ENCODE measurements at regions not wholly inside any gene's neighbourhood (a gene's known extent, or its start where the extent isn't known, plus 50 kb on each side); places are given as distances from the start of the nearest gene placed in this dataset.
"Not testable (repeated sequence)": the region's sequence is repeated elsewhere in the genome, so short reads cannot be mapped to it uniquely, and the experiment has no call there.

DNA sequence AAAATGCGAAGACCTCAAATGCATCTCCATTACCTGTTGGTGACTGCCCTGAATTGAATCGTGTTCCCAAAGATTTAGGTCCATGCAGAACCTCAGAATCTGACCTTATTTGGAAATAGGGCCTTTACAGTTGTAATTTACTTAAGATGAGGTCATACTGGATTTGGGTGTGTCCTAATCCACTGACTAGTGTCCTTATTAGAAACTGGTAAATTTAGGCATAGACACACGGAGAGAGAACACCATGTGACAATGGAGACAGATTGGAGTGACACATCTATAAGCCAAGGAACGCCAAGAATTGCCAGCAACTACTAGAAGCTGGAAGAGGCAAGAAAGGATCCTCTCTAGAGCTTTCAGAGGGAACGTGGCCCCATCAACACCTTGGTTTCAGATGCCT, 203.1 kb downstream of the SMAD2 start:
- DNase-seq = no peak

GRCh38 chr18:47726550-47726949, 203.9 kb downstream of the SMAD2 start:
- no peak for DNase-seq

- DNase-seq = no peak
Measured at GRCh38 chr18:47725656-47726055, 204.8 kb downstream of the SMAD2 start.

- DNase-seq = no peak
Measured at GRCh38 chr18:47724186-47724975, 206.1 kb downstream of the SMAD2 start.

DNA sequence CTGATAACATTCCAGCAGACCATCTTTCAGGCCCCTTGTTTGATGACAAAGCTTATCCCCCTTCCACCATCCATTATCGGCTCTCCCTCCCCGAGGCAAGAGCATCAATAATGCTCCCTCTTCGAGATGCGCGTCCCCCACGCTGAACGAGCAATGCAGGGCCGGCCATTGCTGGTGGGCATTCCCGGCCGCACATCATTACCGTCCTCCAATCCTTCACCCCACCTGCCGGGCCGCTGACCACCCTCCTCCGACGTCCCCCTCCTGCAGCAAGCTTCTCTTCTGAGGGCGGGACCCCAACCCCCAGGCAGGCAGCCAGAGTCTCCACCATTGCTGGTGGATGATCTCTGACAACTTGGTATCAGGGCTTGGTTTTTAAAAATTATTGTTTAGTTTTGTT, 208.6 kb downstream of the SMAD2 start:
- no peak for DNase-seq

GRCh38 chr18:47720741-47721140, 209.7 kb downstream of the SMAD2 start:
- DNase-seq = no peak

DNA sequence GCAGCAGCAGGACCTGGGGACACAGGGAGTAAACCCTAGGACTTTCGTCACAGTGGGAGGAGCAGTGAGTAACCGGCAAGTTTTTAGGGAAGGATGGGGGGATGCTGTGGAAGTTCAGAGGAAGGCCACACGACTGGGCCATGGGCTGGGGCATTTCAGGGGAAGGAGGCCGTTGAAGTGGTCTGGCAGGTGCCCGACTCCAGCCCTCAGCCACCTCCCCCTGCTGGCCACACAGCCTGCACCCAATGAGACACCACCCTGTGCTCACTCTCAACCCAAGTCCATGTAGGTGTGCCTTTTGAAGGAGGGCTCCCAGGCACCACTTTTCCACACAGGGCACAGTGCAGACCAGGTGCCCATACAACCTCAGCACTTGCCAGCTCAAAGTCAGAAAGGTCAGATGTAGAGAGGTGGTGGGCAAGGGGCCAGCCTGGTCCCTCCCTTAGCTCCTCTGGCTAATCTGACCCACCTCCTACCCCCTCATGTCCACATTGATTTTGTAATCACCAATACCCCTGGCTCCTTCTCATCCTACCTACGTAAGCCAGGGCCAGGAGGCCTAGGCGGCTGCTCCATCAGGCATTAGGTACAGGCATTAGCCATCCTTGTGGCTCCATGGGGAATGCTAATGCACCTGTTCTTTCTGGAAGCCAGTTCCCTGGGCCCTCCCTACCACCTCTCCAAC, 211.2 kb downstream of the SMAD2 start:
- no peak for DNase-seq

- no peak for DNase-seq
Measured at GRCh38 chr18:47718646-47719045, 211.8 kb downstream of the SMAD2 start.

GRCh38 chr18:47717257-47717656, 213.2 kb downstream of the SMAD2 start:
- no peak for DNase-seq

DNA sequence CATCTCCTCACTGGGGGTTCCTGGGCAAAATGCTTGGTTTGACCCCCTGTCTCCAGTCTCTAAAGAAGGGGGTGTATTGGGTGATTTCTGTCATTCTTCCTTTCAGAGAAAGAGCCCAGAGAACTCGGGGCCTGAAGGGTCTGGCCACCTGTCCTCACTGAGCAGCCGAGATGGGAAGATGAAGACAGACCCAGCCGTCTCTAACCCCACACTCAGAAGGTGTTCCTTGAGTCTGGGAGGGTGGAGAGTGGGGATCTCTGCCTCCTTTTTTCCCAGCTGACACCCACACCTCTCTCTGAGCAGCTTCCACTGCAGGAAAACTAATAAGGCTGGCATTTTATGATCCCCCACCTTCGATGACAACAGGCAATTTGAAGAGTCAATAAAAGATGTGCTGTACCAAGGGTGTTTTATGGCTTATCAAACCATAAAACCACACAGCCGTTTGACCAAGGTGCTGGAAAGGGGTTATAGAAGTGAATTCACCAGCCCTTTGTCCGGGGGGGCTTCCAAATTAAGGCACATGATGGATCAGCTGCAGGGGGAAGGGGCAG, 213.8 kb downstream of the SMAD2 start:
- DNase-seq = no peak

GRCh38 chr18:47710451-47710850, 220.0 kb downstream of the SMAD2 start:
- DNase-seq = no peak

DNA sequence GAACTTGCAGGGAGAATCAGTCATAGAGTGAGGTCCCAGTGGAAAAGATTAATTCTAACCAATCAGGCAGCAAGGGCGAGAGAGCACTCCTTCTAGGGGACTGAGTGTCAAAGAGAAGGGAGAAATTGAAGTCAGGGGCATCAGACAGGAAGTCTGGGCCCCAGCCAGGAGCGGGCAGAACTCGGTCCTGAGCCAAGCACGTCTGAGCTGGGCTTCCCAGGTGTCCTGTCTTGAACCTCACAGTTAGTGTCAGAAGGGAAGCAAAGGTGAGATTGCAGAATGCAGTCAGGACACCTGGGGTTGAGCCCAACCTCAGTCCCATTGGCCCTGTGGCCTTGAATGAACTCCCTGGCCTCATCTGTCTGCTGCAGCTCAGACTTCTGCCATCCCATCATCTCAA, 220.9 kb downstream of the SMAD2 start:
- no peak for DNase-seq

- DNase-seq = no peak
Measured at GRCh38 chr18:47708206-47708605, 222.3 kb downstream of the SMAD2 start.

DNA sequence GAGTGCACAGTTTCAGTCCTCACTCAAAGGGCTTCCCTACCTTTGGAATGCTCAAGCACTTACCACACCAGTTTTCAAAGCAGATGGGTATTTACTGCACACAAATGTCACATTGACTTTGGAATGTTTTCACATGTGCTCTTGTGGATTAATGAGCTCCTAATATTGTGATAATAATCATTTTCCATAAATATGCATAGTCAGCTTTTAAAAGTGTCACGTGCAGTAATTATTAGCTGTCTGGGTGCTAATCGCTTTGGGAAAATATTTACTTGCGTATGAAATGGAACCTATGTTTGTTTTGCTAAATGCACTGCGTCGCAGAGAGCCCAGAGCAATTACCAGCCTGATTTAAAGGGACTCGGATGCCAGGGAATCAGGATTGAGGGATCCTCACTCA, 229.3 kb downstream of the SMAD2 start:
- DNase-seq = no peak

GRCh38 chr18:47696870-47697269, 233.6 kb downstream of the SMAD2 start:
- no peak for DNase-seq

- DNase-seq = no peak
Measured at GRCh38 chr18:47691611-47692010, 238.8 kb downstream of the SMAD2 start.

DNA sequence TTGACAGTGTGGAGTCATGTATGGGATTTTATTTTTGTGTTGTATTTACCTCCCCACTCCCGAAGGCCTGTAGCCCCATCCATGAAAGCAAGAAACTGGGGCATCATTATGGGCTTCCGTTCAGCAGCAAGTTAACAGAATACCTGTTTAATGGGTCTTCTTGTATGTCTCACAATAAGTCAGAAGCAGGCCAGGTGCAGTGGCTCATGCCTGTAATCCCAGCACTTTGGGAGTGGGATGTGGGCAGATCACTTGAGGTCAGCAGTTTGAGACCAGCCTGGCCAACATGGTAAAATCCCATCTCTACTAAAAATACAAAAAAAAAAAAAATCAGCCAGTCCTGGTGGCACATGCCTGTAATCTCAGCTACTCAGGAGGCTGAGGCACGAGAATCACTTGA, 239.7 kb downstream of the SMAD2 start:
- not testable (repeated sequence) for DNase-seq

- no peak for DNase-seq
Measured at GRCh38 chr18:47689371-47689770, 241.1 kb downstream of the SMAD2 start.

- DNase-seq = no peak
Measured at GRCh38 chr18:47686806-47687205, 243.7 kb downstream of the SMAD2 start.

- no peak for DNase-seq
Measured at GRCh38 chr18:47683774-47684173, 246.7 kb downstream of the SMAD2 start.

GRCh38 chr18:47682876-47683275, 247.6 kb downstream of the SMAD2 start:
- no peak for DNase-seq

DNA sequence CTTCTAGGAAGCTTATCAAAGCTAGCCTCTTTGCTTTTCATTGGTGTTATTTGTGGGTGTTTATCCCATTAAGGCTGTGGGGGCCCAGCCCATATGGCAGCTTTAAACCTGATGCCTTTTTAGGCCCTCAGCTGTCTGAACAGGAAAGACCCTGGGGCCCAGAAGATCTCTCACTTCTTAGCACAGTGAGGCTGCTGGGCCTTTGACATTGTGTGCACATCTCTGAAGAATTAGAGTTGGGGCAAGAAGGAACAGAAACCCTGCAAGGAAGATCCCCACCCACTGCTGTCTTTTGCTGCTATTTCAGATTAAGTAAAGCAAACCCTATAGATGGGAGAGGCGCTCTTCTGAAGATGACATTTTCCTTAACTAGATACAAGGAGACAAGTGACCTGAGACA, 250.0 kb downstream of the SMAD2 start:
- DNase-seq = no peak

DNA sequence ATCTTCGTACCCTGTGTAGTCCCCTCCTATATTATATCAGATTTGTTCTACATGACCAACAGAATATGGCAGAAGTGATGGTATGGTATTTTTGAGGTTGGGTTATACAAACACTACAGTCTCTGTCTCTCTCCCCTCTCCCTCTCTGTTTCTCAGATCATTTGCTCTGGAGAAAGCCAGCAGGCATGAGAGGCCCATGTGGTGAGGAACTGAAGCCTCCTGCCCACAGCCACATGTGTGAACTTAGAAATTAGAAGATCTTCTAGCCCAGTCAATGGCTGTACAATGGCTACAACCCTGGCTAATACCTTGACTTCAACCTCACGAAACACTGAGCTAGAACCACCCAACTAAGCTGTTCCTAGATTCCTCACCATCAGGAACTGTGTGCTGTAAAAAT, 250.6 kb downstream of the SMAD2 start:
- DNase-seq = no peak

GRCh38 chr18:47677952-47678351, 252.5 kb downstream of the SMAD2 start:
- no peak for DNase-seq
